ENCODE measurements at regions not wholly inside any gene's neighbourhood (a gene's known extent, or its start where the extent isn't known, plus 50 kb on each side); places are given as distances from the start of the nearest gene placed in this dataset.

DNA sequence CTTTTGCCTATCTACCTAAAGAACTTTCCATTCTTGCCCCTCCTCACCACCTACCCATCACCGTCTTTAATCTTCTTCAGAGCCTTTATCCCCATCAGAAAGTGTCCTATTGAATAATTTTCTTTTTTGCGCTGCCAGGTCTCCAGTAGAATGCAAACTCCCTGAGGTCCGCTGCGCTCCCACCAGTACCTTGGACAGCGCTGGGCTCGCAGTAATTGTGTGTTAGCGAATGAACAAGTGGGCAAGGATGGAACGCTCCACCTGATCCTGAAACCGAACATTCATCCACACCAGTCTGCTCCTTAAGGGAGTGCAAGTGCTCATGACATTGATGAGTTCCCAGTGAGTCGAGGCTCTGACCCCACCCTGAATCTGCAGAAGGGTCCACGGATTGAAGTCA lies 391.2 kb downstream of the CDH26 start:
- H3K9me3 ChIP-seq, result no peaks in the 10 kb centered on the region
- H3K4me3 ChIP-seq, result no peak overlapping the region
- DNase-seq (no peak), ATAC-seq (no peak)
- H3K36me3 ChIP-seq, result no peaks in the 10 kb centered on the region
- H3K27me3 ChIP-seq (ENCODE audit: low read depth), result no peaks in the 10 kb centered on the region
- TF ChIP-seq, protein P1, sequence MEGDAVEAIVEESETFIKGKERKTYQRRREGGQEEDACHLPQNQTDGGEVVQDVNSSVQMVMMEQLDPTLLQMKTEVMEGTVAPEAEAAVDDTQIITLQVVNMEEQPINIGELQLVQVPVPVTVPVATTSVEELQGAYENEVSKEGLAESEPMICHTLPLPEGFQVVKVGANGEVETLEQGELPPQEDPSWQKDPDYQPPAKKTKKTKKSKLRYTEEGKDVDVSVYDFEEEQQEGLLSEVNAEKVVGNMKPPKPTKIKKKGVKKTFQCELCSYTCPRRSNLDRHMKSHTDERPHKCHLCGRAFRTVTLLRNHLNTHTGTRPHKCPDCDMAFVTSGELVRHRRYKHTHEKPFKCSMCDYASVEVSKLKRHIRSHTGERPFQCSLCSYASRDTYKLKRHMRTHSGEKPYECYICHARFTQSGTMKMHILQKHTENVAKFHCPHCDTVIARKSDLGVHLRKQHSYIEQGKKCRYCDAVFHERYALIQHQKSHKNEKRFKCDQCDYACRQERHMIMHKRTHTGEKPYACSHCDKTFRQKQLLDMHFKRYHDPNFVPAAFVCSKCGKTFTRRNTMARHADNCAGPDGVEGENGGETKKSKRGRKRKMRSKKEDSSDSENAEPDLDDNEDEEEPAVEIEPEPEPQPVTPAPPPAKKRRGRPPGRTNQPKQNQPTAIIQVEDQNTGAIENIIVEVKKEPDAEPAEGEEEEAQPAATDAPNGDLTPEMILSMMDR (IDR thresholded peaks at IDR 0.05), result no peak
- intact Hi-C loops (cut with DNase I), result no loop called here
- no peaks in the 10 kb centered on the region for H3K4me1 ChIP-seq
- H3K27ac ChIP-seq, result no peak overlapping the region

DNA sequence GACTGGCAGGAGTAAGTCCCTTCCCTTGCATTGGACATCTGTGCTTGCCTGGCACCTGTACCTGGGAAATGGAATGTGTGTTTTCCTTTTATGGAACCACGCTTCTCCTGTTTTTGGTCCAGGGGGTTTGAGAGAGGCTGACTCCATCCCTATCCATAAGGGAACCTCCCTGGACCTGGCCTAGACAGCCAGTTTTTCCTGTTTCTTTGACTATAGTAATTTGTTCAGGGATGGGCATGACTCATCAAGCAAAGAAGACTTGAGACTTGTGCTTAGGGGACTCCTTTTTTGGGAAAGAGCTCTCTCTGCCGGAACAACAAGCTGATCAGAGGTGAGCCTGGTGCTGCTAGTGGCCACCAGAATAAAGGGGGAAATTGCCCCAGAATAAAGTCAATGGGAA lies 393.8 kb downstream of the CDH26 start:
- intact Hi-C loops (cut with DNase I), result no loop called here
- Histone ChIP-seq H3K27ac (no peak overlapping the region), H3K9me3 (no peaks in the 10 kb centered on the region), H3K4me3 (no peak overlapping the region), H3K27me3 (ENCODE audit: low read depth) (no peaks in the 10 kb centered on the region), H3K36me3 (no peaks in the 10 kb centered on the region), H3K4me1 (no peaks in the 10 kb centered on the region)
- no peak for ATAC-seq
- TF ChIP-seq, protein P1 (IDR thresholded peaks at IDR 0.05), result no peak
- DNase-seq, result no peak

DNA sequence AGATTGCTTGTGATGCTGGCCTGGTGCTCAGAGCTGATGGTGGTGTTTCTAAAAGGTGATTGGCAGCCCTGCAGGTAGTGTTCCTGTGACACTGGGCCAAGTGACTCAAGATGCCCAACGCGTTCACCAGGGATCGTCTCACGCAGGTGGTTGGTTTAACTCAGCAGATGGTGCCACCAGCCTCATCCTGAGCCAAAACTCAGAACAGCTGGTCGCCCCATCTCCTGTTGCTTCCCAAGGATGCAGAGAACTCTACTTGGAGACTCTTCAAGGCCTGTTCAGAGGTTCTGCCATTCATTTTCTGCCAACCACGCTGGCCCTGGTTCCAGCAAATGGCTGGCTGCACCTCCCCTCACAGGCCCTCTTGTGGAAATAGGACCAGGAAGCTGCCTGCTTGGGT lies 394.4 kb downstream of the CDH26 start:
- no peaks in the 10 kb centered on the region for H3K36me3 ChIP-seq
- H3K27me3 ChIP-seq (ENCODE audit: low read depth), result no peaks in the 10 kb centered on the region
- H3K9me3 ChIP-seq, result no peaks in the 10 kb centered on the region
- DNase-seq (no peak), ATAC-seq (no peak)
- H3K4me3 ChIP-seq, result no peak overlapping the region
- no peak overlapping the region for H3K27ac ChIP-seq
- intact Hi-C loops (cut with DNase I), result no loop called here
- no peaks in the 10 kb centered on the region for H3K4me1 ChIP-seq
- TF ChIP-seq, protein P1 (IDR thresholded peaks at IDR 0.05), result no peak

DNA sequence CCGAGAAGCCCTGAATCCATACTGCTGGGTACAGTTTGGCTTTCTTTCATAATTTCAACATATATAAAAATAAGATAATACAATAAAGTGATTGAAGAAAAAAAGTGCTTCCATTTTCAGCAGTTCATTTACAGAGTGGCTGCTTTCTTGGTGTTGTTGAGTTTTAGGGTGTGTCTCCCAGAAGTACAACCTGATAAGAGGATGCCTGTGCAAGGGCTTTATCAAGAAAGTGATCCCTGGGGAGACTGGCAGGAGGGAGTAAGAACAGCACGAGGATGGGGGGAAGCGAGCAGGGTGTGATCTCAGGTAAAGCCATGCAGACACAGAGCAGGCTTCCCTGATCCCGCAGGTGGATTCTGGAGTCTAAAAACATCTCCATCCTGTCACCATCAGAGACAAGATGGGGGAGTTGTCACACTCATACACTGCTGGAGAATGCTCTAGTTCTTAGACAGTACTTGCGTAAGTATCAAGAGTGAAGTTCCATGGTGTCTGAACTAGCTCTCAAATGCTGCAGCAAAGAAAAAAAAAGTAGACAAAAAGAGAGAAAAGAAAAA lies 395.9 kb downstream of the CDH26 start:
- intact Hi-C loops (cut with DNase I), result no loop called here
- no peak overlapping the region for H3K27ac ChIP-seq
- H3K4me3 ChIP-seq, result no peak overlapping the region
- no peaks in the 10 kb centered on the region for H3K9me3 ChIP-seq
- ATAC-seq, result no peak
- no peak for DNase-seq
- TF ChIP-seq, protein P1 (IDR thresholded peaks at IDR 0.05), result no peak
- H3K4me1 ChIP-seq, result no peaks in the 10 kb centered on the region
- no peaks in the 10 kb centered on the region for H3K36me3 ChIP-seq
- H3K27me3 ChIP-seq (ENCODE audit: low read depth), result no peaks in the 10 kb centered on the region

DNA sequence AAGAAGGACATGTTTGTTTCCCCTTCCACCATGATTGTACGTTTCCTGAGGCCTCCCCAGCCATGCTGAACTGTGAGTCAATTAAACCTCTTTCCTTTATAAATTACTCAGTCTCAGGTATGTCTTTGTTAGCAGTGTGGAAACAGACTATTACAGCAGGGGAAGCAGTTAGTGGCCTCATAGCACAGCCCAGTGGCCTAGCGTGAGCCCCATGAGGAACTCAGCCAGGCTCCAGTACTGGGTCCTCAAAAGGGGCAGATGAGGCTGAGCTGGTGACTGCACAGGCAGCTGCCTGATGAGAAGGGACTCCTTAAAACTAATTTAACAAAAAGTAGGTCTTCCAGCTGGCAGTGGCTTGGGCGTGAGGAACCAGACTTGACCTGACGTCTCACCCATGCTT lies 399.9 kb downstream of the CDH26 start:
- no peak overlapping the region for H3K27ac ChIP-seq
- H3K4me1 ChIP-seq, result no peaks in the 10 kb centered on the region
- H3K27me3 ChIP-seq (ENCODE audit: low read depth), result no peaks in the 10 kb centered on the region
- DNase-seq, result no peak
- no peaks in the 10 kb centered on the region for H3K36me3 ChIP-seq
- H3K4me3 ChIP-seq, result no peak overlapping the region
- intact Hi-C loops (cut with DNase I), result no loop called here
- ATAC-seq, result no peak
- TF ChIP-seq, protein P1 (IDR thresholded peaks at IDR 0.05), result no peak
- no peaks in the 10 kb centered on the region for H3K9me3 ChIP-seq

DNA sequence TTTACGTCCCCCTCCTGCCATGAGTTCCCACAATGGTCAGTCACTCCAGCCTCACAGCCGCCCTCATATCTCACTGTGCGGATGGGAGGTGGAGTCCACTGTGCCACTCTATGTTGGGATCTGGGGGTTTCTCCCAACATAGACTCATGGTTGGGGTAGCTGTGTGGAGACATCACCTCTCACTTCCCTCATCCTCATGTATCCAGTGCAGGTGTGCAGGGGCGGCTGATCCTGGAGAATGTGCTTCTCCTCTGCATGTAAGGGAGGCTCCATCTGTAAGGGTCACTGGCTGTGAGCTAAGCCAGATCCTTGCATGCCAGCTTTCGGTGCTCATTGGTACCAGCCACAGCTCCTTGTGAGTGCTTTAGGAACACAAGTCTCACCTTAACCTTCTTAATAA lies 400.8 kb downstream of the CDH26 start:
- H3K27me3 ChIP-seq (ENCODE audit: low read depth), result no peaks in the 10 kb centered on the region
- no peaks in the 10 kb centered on the region for H3K9me3 ChIP-seq
- TF ChIP-seq, protein P1 (IDR thresholded peaks at IDR 0.05), result no peak
- no peak overlapping the region for H3K4me3 ChIP-seq
- no peaks in the 10 kb centered on the region for H3K36me3 ChIP-seq
- ATAC-seq (no peak), DNase-seq (no peak)
- intact Hi-C loops (cut with DNase I), result no loop called here
- H3K27ac ChIP-seq, result no peak overlapping the region
- H3K4me1 ChIP-seq, result no peaks in the 10 kb centered on the region
